ENCODE measurements at regions not wholly inside any gene's neighbourhood (a gene's known extent, or its start where the extent isn't known, plus 50 kb on each side); places are given as distances from the start of the nearest gene placed in this dataset.

- TF ChIP-seq SIN3A (IDR thresholded peaks at IDR 0.05; ENCODE audit: borderline replicate concordance, insufficient read depth, low read length), result no peak
- TF ChIP-seq FOXP2 (optimal IDR thresholded peaks at IDR 0.05; ENCODE audit: borderline replicate concordance, extremely low read depth, extremely low read length, insufficient read depth), result no peak
- TF ChIP-seq, protein P1, sequence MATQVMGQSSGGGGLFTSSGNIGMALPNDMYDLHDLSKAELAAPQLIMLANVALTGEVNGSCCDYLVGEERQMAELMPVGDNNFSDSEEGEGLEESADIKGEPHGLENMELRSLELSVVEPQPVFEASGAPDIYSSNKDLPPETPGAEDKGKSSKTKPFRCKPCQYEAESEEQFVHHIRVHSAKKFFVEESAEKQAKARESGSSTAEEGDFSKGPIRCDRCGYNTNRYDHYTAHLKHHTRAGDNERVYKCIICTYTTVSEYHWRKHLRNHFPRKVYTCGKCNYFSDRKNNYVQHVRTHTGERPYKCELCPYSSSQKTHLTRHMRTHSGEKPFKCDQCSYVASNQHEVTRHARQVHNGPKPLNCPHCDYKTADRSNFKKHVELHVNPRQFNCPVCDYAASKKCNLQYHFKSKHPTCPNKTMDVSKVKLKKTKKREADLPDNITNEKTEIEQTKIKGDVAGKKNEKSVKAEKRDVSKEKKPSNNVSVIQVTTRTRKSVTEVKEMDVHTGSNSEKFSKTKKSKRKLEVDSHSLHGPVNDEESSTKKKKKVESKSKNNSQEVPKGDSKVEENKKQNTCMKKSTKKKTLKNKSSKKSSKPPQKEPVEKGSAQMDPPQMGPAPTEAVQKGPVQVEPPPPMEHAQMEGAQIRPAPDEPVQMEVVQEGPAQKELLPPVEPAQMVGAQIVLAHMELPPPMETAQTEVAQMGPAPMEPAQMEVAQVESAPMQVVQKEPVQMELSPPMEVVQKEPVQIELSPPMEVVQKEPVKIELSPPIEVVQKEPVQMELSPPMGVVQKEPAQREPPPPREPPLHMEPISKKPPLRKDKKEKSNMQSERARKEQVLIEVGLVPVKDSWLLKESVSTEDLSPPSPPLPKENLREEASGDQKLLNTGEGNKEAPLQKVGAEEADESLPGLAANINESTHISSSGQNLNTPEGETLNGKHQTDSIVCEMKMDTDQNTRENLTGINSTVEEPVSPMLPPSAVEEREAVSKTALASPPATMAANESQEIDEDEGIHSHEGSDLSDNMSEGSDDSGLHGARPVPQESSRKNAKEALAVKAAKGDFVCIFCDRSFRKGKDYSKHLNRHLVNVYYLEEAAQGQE (IDR thresholded peaks at IDR 0.05; ENCODE audit: insufficient read depth in 1 of 2, low read depth in 2 of 2, low read length in 2 of 2), result no peak
- TF ChIP-seq TAF1 (IDR thresholded peaks at IDR 0.05; ENCODE audit: borderline replicate concordance, insufficient read depth, low read length), result no peak
- no peak for TF ChIP-seq POLR2AphosphoS5 (IDR thresholded peaks at IDR 0.05; ENCODE audit: low read depth, low read length)
Observed at GRCh38 chr10:33086100-33086499, 128.1 kb upstream of the ITGB1 start.

DNA sequence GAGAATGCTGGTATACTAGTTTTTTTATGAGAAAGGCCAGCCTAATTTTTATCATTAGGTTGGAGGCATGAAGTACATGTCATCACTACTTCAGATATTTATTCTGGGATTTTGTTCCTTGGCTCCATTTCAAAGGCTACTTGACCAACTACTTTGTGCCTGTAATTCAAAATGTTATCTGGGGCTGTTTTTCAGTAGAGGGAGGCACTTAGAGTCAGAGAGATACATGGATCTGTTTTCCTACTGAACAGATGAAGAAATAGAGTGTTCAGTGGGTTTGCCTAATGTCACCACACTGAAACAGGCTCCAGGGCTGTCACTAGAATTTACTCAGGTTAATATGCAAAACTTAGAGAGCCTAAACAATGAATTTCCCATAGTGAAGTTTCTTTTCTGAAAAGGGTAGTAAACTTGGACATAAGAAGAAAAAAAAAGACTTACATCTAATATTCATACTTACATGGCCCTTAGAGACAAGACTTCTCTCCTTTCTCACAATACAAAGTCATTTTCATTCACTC, 127.3 kb upstream of the ITGB1 start:
- TF ChIP-seq POLR2AphosphoS5 (IDR thresholded peaks at IDR 0.05; ENCODE audit: low read depth, low read length), result no peak
- no peak for TF ChIP-seq FOXP2 (optimal IDR thresholded peaks at IDR 0.05; ENCODE audit: borderline replicate concordance, extremely low read depth, extremely low read length, insufficient read depth)
- no peak for TF ChIP-seq SIN3A (IDR thresholded peaks at IDR 0.05; ENCODE audit: borderline replicate concordance, insufficient read depth, low read length)
- TF ChIP-seq, protein P1 (IDR thresholded peaks at IDR 0.05; ENCODE audit: insufficient read depth in 1 of 2, low read depth in 2 of 2, low read length in 2 of 2), result no peak
- no peak for TF ChIP-seq TAF1 (IDR thresholded peaks at IDR 0.05; ENCODE audit: borderline replicate concordance, insufficient read depth, low read length)

- TF ChIP-seq POLR2AphosphoS5 (IDR thresholded peaks at IDR 0.05; ENCODE audit: low read depth, low read length) (no peak), FOXP2 (optimal IDR thresholded peaks at IDR 0.05; ENCODE audit: borderline replicate concordance, extremely low read depth, extremely low read length, insufficient read depth) (no peak), SIN3A (IDR thresholded peaks at IDR 0.05; ENCODE audit: borderline replicate concordance, insufficient read depth, low read length) (no peak), TAF1 (IDR thresholded peaks at IDR 0.05; ENCODE audit: borderline replicate concordance, insufficient read depth, low read length) (no peak)
- TF ChIP-seq, protein P1 (IDR thresholded peaks at IDR 0.05; ENCODE audit: insufficient read depth in 1 of 2, low read depth in 2 of 2, low read length in 2 of 2), result no peak
Observed at GRCh38 chr10:33084453-33084852, 126.4 kb upstream of the ITGB1 start.

- no peak for TF ChIP-seq SIN3A (IDR thresholded peaks at IDR 0.05; ENCODE audit: borderline replicate concordance, insufficient read depth, low read length)
- no peak for TF ChIP-seq FOXP2 (optimal IDR thresholded peaks at IDR 0.05; ENCODE audit: borderline replicate concordance, extremely low read depth, extremely low read length, insufficient read depth)
Observed at GRCh38 chr10:33082373-33082895, 124.4 kb upstream of the ITGB1 start.

GRCh38 chr10:33074443-33074842, 116.4 kb upstream of the ITGB1 start:
- TF ChIP-seq POLR2AphosphoS5 (IDR thresholded peaks at IDR 0.05; ENCODE audit: low read depth, low read length) (no peak), SIN3A (IDR thresholded peaks at IDR 0.05; ENCODE audit: borderline replicate concordance, insufficient read depth, low read length) (no peak), TAF1 (IDR thresholded peaks at IDR 0.05; ENCODE audit: borderline replicate concordance, insufficient read depth, low read length) (no peak), FOXP2 (optimal IDR thresholded peaks at IDR 0.05; ENCODE audit: borderline replicate concordance, extremely low read depth, extremely low read length, insufficient read depth) (no peak)
- TF ChIP-seq, protein P1 (IDR thresholded peaks at IDR 0.05; ENCODE audit: insufficient read depth in 1 of 2, low read depth in 2 of 2, low read length in 2 of 2), result no peak
